Stimulated activated CD4-positive, alpha-beta T cell treated with anti-CD3 and anti-CD28 coated beads, Interleukin-2, amount 100 ng/mL, for 24 hours (primary cell): ENCODE measurements at regions not wholly inside any gene's neighbourhood (a gene's known extent, or its start where the extent isn't known, plus 50 kb on each side); places are given as distances from the start of the nearest gene placed in this dataset.
"Not testable (repeated sequence)": the region's sequence is repeated elsewhere in the genome, so short reads cannot be mapped to it uniquely, and the experiment has no call there.

ENCODE experiments used
- DNase-seq, 2 donors: peaks; one replicate each; pipeline ENCODE4 v3.0.0-alpha.2; 2020

- no peak for DNase-seq
These were observed 620.9 kb downstream of the ZWINT start for GRCh38 chr10:55740110-55740509.

GRCh38 chr10:55734112-55734511, 626.9 kb downstream of the ZWINT start:
- no peak for DNase-seq

GRCh38 chr10:55704950-55705349, 656.1 kb downstream of the ZWINT start:
- DNase-seq = no peak

DNA sequence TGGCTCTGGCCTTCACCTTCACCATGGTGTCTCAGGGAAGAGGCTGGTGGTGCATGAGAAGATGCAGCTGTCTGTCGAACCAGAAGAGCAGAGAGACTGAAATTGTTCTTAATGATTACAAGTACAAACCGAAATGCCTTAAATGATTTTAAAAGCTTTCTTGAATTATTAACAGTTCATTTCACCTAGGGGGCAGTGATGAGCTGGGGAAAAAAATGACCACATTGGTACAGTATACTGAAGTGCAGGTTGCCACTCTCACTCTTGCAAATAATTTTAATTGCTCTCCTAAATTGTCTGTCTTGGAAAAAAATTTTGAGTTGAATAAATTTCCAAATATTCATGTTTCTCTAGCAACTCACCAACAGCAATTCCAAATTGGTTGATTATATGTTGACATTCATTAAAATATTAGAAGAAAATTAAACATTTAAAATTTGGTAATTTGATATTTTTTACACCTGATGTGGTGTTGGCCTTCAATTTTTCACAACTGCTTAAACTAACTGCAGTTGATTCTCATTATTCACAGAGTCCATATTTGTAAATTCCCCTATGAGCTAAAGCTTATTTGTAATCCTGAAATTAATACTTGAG, 692.6 kb downstream of the ZWINT start:
- no peak for DNase-seq

GRCh38 chr10:55653531-55653930, 707.5 kb downstream of the ZWINT start:
- no peak for DNase-seq

DNA sequence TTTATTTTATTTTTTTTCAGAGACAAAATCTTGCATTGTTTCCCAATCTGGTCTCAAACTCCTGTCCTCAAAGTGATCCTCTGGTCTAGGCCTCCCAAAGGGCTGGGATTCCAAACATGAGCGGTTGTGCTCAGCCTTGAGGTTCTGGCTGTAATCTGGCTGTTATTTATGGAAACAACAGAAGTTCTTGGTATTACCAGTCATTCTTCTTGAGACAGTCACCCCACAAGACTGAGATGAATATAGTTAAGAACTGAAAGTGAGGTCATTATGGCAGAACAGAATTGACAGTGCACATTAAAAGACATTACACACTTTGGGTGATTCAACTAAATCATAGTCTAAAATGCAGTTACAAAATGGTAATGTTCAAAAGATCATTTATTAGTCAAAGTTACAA, 719.5 kb downstream of the ZWINT start:
- DNase-seq = no peak

- DNase-seq = peak in 1 of 2 donors; percentile 31
These were observed 729.9 kb downstream of the ZWINT start for GRCh38 chr10:55631071-55631654.

GRCh38 chr10:55630491-55631056, 730.5 kb downstream of the ZWINT start:
- DNase-seq = no peak

GRCh38 chr10:55629793-55630490, 731.1 kb downstream of the ZWINT start:
- DNase-seq = no peak

- no peak for DNase-seq
These were observed 732.8 kb downstream of the ZWINT start for GRCh38 chr10:55628260-55628701.

GRCh38 chr10:55627501-55628051, 733.5 kb downstream of the ZWINT start:
- no peak for DNase-seq

DNA sequence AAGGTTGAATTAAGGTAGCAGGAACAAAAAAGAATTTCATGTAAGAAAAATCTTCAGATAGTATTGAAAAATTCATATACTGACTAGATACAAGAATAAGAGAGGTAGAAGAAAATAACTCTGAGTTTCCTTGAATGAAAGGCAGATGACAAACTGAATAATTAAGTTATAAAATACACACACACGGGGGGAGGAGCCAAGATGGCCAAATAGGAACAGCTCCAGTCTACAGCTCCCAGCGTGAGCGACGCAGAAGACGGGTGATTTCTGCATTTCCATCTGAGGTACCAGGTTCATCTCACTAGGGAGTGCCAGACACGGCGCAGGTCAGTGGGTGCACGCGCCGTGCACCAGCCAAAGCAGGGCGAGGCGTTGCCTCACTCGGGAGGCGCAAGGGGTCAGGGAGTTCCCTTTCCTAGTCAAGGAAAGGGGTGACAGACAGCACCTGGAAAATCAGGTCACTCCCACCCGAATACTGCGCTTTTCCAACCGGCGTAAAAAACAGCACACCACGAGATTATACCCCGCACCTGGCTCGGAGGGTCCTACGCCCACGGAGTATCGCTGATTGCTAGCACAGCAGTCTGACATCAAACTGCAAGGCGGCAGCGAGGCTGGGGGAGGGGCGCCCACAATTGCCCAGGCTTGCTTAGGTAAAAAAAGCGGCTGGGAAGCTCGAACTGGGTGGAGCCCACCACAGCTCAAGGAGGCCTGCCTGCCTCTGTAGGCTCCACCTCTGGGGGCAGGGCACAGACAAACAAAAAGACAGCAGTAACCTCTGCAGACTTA, 759.2 kb downstream of the ZWINT start:
- DNase-seq = not testable (repeated sequence)

DNA sequence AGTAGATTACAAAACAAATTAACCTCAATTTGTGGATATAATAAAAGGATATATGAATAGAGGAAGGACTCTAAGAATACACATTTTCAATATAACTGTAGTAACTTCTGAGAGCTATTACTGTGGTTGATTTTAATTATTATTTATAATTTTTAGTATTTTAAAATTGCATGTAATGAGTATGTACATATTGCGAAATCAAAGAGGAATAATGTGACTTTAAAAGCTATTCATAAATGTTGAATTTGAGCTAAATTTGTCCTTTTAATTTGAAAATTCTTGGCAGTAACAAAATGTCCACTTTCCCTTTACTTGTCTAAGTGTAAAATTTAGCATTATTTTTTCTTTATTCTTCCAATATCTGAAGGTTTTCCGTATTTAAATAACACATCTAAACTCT, 750.6 kb upstream of the PCDH15 start:
- DNase-seq = no peak

DNA sequence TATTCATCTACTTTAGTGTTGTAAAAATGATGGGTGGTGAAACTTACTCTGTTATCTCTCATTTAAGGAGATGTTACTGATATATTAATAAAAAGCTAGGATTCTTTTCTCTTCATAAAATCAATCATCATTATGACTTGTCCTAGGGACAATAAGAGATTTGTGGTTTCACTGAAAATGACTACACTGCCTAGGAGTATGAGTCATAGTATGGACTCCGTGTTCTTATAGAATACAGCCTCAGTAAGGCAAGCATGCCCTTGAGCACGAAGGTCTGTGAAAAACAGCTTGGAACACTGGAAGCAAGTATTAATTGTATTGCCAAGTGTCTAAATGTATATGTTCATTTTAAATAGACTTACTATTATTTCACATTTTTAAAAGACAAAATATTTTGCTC, 749.2 kb upstream of the PCDH15 start:
- no peak for DNase-seq

DNA sequence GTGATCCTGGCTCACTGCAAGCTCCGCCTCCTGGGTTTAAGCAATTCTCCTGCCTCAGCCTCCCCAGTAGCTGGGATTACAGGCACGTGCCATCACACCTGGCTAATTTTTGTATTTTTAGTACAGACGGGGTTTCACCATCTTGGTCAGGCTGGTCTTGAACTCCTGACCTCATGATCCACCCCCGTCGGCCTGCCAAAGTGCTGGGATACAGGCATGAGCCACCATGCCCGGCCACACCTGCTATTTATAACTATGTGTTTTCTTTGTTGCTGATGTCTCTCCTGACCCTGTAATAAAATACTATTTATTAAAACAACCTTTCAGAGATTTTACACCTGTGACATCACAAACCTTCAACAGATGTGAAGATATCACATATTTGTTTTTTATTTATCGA, 736.5 kb upstream of the PCDH15 start:
- DNase-seq = not testable (repeated sequence)

- DNase-seq = no peak
These were observed 718.2 kb upstream of the PCDH15 start for GRCh38 chr10:55519264-55519663.

- not testable (repeated sequence) for DNase-seq
These were observed 717.4 kb upstream of the PCDH15 start for GRCh38 chr10:55518416-55518815.

- DNase-seq = no peak
These were observed 708.1 kb upstream of the PCDH15 start for GRCh38 chr10:55509168-55509567.

- no peak for DNase-seq
These were observed 700.0 kb upstream of the PCDH15 start for GRCh38 chr10:55500931-55501559.

DNA sequence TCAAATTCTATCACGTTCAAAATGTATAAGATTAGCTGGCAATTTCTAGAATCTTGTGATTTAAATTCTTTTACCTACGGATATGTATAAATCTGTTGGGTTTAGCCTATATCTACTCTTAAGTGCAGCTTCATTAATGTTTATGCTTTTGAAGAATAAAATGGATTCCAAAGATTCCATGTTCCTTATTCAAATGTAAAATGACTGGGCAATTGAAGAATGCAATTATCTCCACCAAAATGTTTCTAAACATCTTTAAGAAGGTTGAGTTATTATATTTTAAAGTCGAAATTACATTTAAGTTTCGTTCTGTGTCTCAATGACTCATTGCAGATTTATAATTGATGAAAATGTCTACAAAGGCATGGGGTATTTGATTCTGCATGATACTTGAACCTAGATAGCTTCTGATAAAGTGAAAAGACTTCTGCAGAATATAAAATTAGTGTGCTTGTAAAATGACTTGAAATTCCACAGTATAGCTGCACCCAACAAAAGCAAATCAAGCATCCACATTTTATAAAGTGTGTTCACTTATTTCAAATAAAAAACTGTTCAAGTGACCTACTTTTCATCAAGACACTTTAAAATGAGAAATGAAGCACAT, 697.0 kb upstream of the PCDH15 start:
- no peak for DNase-seq

DNA sequence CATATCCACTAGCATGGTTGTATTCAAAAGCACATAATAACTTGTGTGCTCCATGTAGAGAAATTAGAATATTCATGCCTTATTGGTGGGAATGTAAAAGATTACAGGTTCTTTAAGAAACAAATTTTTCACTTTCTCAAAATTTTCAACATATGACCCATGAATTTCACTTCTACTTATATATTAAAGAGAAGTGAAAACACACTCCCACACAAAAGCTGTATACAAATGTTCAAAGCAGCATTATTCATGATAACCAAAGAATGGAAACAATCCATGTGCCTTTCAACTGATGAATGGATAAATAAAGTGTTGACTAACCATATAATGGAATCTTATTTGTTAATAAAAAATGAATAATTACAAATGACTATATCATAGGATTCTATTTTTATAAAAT, 694.5 kb upstream of the PCDH15 start:
- DNase-seq = no peak

- DNase-seq = no peak
These were observed 690.7 kb upstream of the PCDH15 start for GRCh38 chr10:55491712-55492111.
